CD4-positive, alpha-beta T cell treated with Interleukin-6 for 4 hours (primary cell): ENCODE measurements at regions not wholly inside any gene's neighbourhood (a gene's known extent, or its start where the extent isn't known, plus 50 kb on each side); places are given as distances from the start of the nearest gene placed in this dataset.

Experiments used
- DNase-seq: peaks from one replicate; pipeline ENCODE4 v3.0.0-alpha.2; 2020; ENCODE audit warnings: mixed read lengths

GRCh38 chr19:32230441-32230840, 115.0 kb upstream of the ZNF507 start:
- DNase-seq = no peak

- DNase-seq = no peak
Observed at GRCh38 chr19:32231020-32231419, 114.4 kb upstream of the ZNF507 start.

GRCh38 chr19:32231691-32232090, 113.7 kb upstream of the ZNF507 start:
- no peak for DNase-seq

GRCh38 chr19:32232449-32232848, 113.0 kb upstream of the ZNF507 start:
- no peak for DNase-seq

GRCh38 chr19:32233091-32233490, 112.3 kb upstream of the ZNF507 start:
- no peak for DNase-seq

GRCh38 chr19:32233885-32234284, 111.5 kb upstream of the ZNF507 start:
- DNase-seq = no peak

- no peak for DNase-seq
Observed at GRCh38 chr19:32234663-32235217, 110.7 kb upstream of the ZNF507 start.

GRCh38 chr19:32238076-32238475, 107.3 kb upstream of the ZNF507 start:
- DNase-seq = no peak

GRCh38 chr19:32240316-32240715, 105.1 kb upstream of the ZNF507 start:
- DNase-seq = no peak

- DNase-seq = no peak
Observed at GRCh38 chr19:32241306-32241705, 104.1 kb upstream of the ZNF507 start.

GRCh38 chr19:32241932-32242710, 103.3 kb upstream of the ZNF507 start:
- DNase-seq = no peak

GRCh38 chr19:32246006-32246405, 99.4 kb upstream of the ZNF507 start:
- DNase-seq = no peak

GRCh38 chr19:32251634-32252332, 93.6 kb upstream of the ZNF507 start:
- no peak for DNase-seq

GRCh38 chr19:32252333-32252669, 93.1 kb upstream of the ZNF507 start:
- no peak for DNase-seq

GRCh38 chr19:32253683-32254508, 91.5 kb upstream of the ZNF507 start:
- no peak for DNase-seq

- no peak for DNase-seq
Observed at GRCh38 chr19:32254509-32254890, 90.9 kb upstream of the ZNF507 start.

- no peak for DNase-seq
Observed at GRCh38 chr19:32255536-32256295, 89.7 kb upstream of the ZNF507 start.

- no peak for DNase-seq
Observed at GRCh38 chr19:32256341-32256975, 89.0 kb upstream of the ZNF507 start.

- no peak for DNase-seq
Observed at GRCh38 chr19:32257326-32258073, 87.9 kb upstream of the ZNF507 start.

GRCh38 chr19:32258167-32258566, 87.2 kb upstream of the ZNF507 start:
- DNase-seq = no peak

- no peak for DNase-seq
Observed at GRCh38 chr19:32264568-32264967, 80.8 kb upstream of the ZNF507 start.
